HepG2 (cell line): ENCODE measurements at regions not wholly inside any gene's neighbourhood (a gene's known extent, or its start where the extent isn't known, plus 50 kb on each side); places are given as distances from the start of the nearest gene placed in this dataset.
"Not testable (repeated sequence)": the region's sequence is repeated elsewhere in the genome, so short reads cannot be mapped to it uniquely, and the experiment has no call there.

ENCODE experiments used
- ATAC-seq: fragments of 200-7000 bp; cut with Tn5 transposase; 3 replicates; pipeline ENCODE4 v1.9.1; 2020; ENCODE audit warnings: mild to moderate bottlenecking, moderate library complexity
- BruUV-seq: library from RNA; stranded (reverse); fragments of 400-500 nt; replicated peaks from 2 replicates; lab custom pipeline; 2021; lab: Mats Ljungman, UMichigan
- CTCF ChIA-PET: fragments of 300-600 bp; formaldehyde crosslinking; extraction: SDS; loops from one replicate; lab custom pipeline; 2021; ENCODE audit warnings: low total read pairs, inconsistent platforms, low intra/inter-chr PET ratio; lab: Yijun Ruan, JAX
- POLR2A ChIA-PET: fragments of 350-600 bp; sonication (Branson Sonifier 250); formaldehyde crosslinking; loops from one replicate; lab custom pipeline; 2020; ENCODE audit warnings: antibody characterized with exemption, inconsistent platforms; lab: Yijun Ruan, JAX
- DNase-seq: peaks from one replicate; pipeline ENCODE4 v3.0.0-alpha.2; 2015; ENCODE audit warnings: low spot score
- FAIRE-seq: peaks from 3 replicates; lab custom pipeline; 2011; peaks lifted over from hg19 to GRCh38; lab: Jason Lieb, UNC
- H2AFZ ChIP-seq: one replicate; pipeline ENCODE4 v1.6.1; 2011; ENCODE audit warnings: low read length, inconsistent platforms
- H3K27ac ChIP-seq: fragments of 300-600 bp; 3 replicates; pipeline ENCODE4 v1.8.0; 2011; ENCODE audit warnings: mixed run types, mild to moderate bottlenecking, mixed read lengths, low read length, inconsistent platforms; ENCODE audit not compliant: insufficient read depth; ENCODE audit errors: extremely low read length
- H3K27me3 ChIP-seq, 2 experiments: fragments of 200-600 bp in 1 of 2; 2 replicates in 1 of 2; 3 replicates in 1 of 2; pipeline versions ENCODE4 v1.6.0 to v1.8.0; 2011; ENCODE audit warnings: low read length in 2 of 2, mild to moderate bottlenecking in 2 of 2, moderate library complexity in 2 of 2, inconsistent platforms in 1 of 2; ENCODE audit not compliant: insufficient read depth in 2 of 2, control insufficient read depth in 1 of 2
- H3K36me3 ChIP-seq, 2 experiments: fragments of 200-600 bp in 1 of 2; replicated peaks in 1 of 2; 2 replicates in 1 of 2; 3 replicates in 1 of 2; pipeline versions ENCODE4 v1.5.1 to v1.8.0; 2011; ENCODE audit warnings: low read length in 2 of 2, inconsistent platforms in 1 of 2; ENCODE audit not compliant: insufficient read depth in 2 of 2, control insufficient read depth in 1 of 2
- H3K4me1 ChIP-seq: 2 replicates; pipeline ENCODE4 v1.5.1; 2012; ENCODE audit warnings: low read length, inconsistent platforms; ENCODE audit not compliant: insufficient read depth
- H3K4me2 ChIP-seq: 2 replicates; pipeline ENCODE4 v1.6.0; 2011; ENCODE audit warnings: low read depth, low read length, inconsistent platforms
- H3K4me3 ChIP-seq, 3 experiments: fragments of 200-600 bp in 1 of 3; sonication (generic), shearing (Covaris generic) in 1 of 3; replicated peaks in 1 of 3; 2 replicates each; pipeline ENCODE4 v1.5.1; 2011 to 2016; ENCODE audit warnings: low read length in 3 of 3, inconsistent platforms in 2 of 3, low read depth in 2 of 3, mild to moderate bottlenecking in 2 of 3, control low read depth in 1 of 3, mixed read lengths in 1 of 3; ENCODE audit not compliant: insufficient read depth in 1 of 3
- H3K79me2 ChIP-seq: one replicate; pipeline ENCODE4 v1.6.1; 2011; ENCODE audit warnings: low read length, inconsistent platforms; ENCODE audit not compliant: insufficient read depth
- H3K9ac ChIP-seq: 2 replicates; pipeline ENCODE4 v1.6.0; 2011; ENCODE audit warnings: mild to moderate bottlenecking, low read depth, low read length, inconsistent platforms; ENCODE audit not compliant: insufficient read depth
- H3K9me3 ChIP-seq: 2 replicates; pipeline ENCODE4 v1.5.1; 2012; ENCODE audit warnings: mild to moderate bottlenecking, low read length
- H4K20me1 ChIP-seq: 2 replicates; pipeline ENCODE4 v1.6.0; 2011; ENCODE audit warnings: inconsistent platforms, mild to moderate bottlenecking, low read length, moderate library complexity; ENCODE audit not compliant: insufficient read depth
- HNRNPL ChIP-seq: fragments of 200-400 bp; formaldehyde crosslinking; IDR thresholded peaks from 2 replicates; pipeline ENCODE4 v1.6.1; 2017; ENCODE audit warnings: mild to moderate bottlenecking, low read depth, low read length
- ZNF431 ChIP-seq: sonication (generic); formaldehyde crosslinking; IDR thresholded peaks from 2 replicates; pipeline ENCODE4 v1.9.0; 2022; ENCODE audit warnings: missing genetic modification reagents, low read depth, mild to moderate bottlenecking, borderline replicate concordance
- WGBS: methylation state at CpG from one replicate; pipeline ENCODE4 v1.1.6; 2017; ENCODE audit warnings: low lambda C conversion rate; 5-methylcytosine and 5-hydroxymethylcytosine counted together
- in situ Hi-C: cut with HindIII; loops from 2 replicates; pipeline ENCODE4 v1.10.0; 2017; ENCODE audit warnings: low pct_unique_long_range_greater_than_20kb; ENCODE audit not compliant: extremely low pct_ligation_motif_present
- intact Hi-C: fragments of 100-400 bp; cut with micrococcal nuclease; formaldehyde crosslinking; loops from one replicate; pipeline ENCODE4 v1.10.0; 2022; ENCODE audit not compliant: unreplicated experiment
- TF ChIP-seq, protein P1 (sequence below): sonication (generic); formaldehyde crosslinking; IDR thresholded peaks from 2 replicates; pipeline ENCODE4 v1.5.0; 2020; ENCODE audit warnings: missing genetic modification reagents
- TF ChIP-seq, protein P2 (sequence below): IDR thresholded peaks from 2 replicates; pipeline ENCODE4 v1.6.1; 2016; ENCODE audit warnings: low read depth

DNA sequence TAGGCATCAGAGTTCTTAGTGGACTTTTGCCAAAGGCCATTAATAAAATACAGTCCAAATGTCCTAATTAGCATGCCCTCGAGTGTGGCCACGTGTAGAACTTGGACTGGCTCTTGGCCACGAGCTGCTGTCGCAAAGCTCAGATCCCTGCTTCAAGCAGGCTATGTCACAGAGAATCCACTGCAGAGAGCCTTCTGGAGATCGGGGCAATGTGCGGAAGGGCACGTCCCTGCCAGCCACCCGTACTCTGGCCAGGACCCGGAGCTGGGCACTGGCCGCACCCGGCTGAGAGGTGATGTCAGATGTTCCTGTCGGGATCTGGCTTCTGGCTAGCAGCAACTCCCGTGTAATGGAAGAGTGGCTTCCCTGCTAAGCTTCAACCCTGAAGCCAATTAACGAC, 432.7 kb upstream of the ID2 start (continued):
- TF ChIP-seq HNRNPL, result no peak
- TF ChIP-seq, protein P1, sequence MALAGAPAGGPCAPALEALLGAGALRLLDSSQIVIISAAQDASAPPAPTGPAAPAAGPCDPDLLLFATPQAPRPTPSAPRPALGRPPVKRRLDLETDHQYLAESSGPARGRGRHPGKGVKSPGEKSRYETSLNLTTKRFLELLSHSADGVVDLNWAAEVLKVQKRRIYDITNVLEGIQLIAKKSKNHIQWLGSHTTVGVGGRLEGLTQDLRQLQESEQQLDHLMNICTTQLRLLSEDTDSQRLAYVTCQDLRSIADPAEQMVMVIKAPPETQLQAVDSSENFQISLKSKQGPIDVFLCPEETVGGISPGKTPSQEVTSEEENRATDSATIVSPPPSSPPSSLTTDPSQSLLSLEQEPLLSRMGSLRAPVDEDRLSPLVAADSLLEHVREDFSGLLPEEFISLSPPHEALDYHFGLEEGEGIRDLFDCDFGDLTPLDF (CRISPR knock-in tag), result no peak

DNA sequence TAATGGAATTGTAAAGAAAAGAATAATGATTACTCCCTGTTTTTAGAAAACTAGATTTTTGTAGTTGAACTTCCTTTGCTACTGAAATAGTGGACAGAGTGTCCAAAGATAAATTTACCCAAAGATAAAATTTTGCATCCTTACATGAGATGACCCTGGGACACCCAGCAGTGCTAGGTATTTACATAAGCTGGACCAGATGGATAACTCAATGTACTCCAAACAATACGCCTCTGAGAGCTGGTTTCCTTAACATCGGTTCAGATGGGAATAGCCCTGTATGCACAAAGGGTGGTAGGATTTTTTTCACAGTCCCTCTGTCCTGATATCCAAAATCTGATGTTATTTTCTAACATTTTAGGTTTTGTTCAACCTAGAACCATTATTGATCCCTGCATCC, 432.1 kb upstream of the ID2 start:
- Histone ChIP-seq H3K9ac (no peak overlapping the region), H3K4me1 (peaks cover 6% of the 10 kb centered on the region; the same call in 1 of the 2 replicates), H3K27me3 (peaks cover 6 to 51% of the 10 kb centered on the region in 2 experiments; a peak in 4 of 5 replicates), H3K27ac (no peak overlapping the region), H3K4me2 (no peak overlapping the region), H4K20me1 (no peaks in the 10 kb centered on the region), H3K4me3 (no peak overlapping the region), H2AFZ (no peak overlapping the region), H3K36me3 (no peaks in the 10 kb centered on the region), H3K9me3 (peaks cover 21% of the 10 kb centered on the region; the same call in 1 of the 2 replicates), H3K79me2 (no peaks in the 10 kb centered on the region)
- intact Hi-C loops (no loop called here), in situ Hi-C loops (no loop called here)
- POLR2A ChIA-PET, result no interaction called here
- CTCF ChIA-PET, result no interaction called here
- 51% methylated on average over 2 of the region's 2 CpGs for WGBS
- BruUV-seq, result no TSS peak
- TF ChIP-seq, protein P2, sequence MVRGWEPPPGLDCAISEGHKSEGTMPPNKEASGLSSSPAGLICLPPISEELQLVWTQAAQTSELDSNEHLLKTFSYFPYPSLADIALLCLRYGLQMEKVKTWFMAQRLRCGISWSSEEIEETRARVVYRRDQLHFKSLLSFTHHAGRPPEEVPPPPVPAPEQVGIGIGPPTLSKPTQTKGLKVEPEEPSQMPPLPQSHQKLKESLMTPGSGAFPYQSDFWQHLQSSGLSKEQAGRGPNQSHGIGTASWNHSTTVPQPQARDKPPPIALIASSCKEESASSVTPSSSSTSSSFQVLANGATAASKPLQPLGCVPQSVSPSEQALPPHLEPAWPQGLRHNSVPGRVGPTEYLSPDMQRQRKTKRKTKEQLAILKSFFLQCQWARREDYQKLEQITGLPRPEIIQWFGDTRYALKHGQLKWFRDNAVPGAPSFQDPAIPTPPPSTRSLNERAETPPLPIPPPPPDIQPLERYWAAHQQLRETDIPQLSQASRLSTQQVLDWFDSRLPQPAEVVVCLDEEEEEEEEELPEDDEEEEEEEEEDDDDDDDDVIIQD (CRISPR knock-in tag), result no peak
- no peak for FAIRE-seq
- DNase-seq, result no peak
- no peak for ATAC-seq

DNA sequence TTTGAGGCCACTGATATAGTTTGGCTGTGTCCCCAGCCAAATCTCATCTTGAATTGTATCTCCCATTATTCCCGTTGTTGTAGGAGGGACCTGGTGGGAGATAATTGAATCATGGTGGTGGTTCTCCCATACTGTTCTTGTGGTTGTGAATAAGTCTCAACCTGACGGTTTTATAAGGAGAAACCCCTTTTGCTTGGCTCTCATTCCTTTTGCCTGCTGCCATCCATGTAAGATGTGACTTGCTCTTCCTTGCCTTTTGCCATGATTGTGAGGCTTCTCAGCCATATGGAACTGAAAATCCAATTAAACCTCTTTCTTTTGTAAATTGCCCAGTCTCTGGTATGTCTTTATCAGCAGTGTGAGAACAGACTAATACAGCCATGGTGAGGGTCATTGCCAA, 431.6 kb upstream of the ID2 start:
- H3K9ac ChIP-seq, H4K20me1 ChIP-seq, intact Hi-C loops, DNase-seq, H3K27ac ChIP-seq, H2AFZ ChIP-seq, BruUV-seq, CTCF ChIA-PET, H3K4me3 ChIP-seq, H3K36me3 ChIP-seq, H3K79me2 ChIP-seq, FAIRE-seq, H3K4me1 ChIP-seq, H3K4me2 ChIP-seq, in situ Hi-C loops, POLR2A ChIA-PET, ATAC-seq: not testable (repeated sequence)
- H3K9me3 ChIP-seq, result peaks cover 21% of the 10 kb centered on the region; the same call in 1 of the 2 replicates
- TF ChIP-seq ZNF431 (CRISPR knock-in tag), result peak; percentile 97
- 2% methylated on average over 2 of the region's 2 CpGs for WGBS
- peaks cover 6 to 51% of the 10 kb centered on the region in 2 experiments; a peak in 4 of 5 replicates for H3K27me3 ChIP-seq
